Fibroblast of lung (primary cell): ENCODE measurements at regions not wholly inside any gene's neighbourhood (a gene's known extent, or its start where the extent isn't known, plus 50 kb on each side); places are given as distances from the start of the nearest gene placed in this dataset.

Source experiments
- DNase-seq, 2 donors: peaks; one replicate each; pipeline versions ENCODE4 v3.0.0 to v3.0.0-alpha.2; 2010; ENCODE audit warnings: low read depth in 2 of 2
- H2AFZ ChIP-seq: 2 replicates; pipeline ENCODE4 v1.5.1; 2012; ENCODE audit warnings: low read length, control low read depth, inconsistent platforms
- H3K27ac ChIP-seq: 2 replicates; pipeline ENCODE4 v1.5.1; 2011; ENCODE audit warnings: low read length, control low read depth; ENCODE audit not compliant: insufficient read depth
- H3K27me3 ChIP-seq: 2 replicates; pipeline ENCODE4 v1.5.1; 2011; ENCODE audit warnings: mild to moderate bottlenecking, low read length; ENCODE audit not compliant: control insufficient read depth, insufficient read depth
- H3K36me3 ChIP-seq: 2 replicates; pipeline ENCODE4 v1.5.1; 2011; ENCODE audit warnings: low read length; ENCODE audit not compliant: control insufficient read depth, insufficient read depth
- H3K4me1 ChIP-seq: 2 replicates; pipeline ENCODE4 v1.5.1; 2011; ENCODE audit warnings: low read length; ENCODE audit not compliant: control insufficient read depth, insufficient read depth; ENCODE audit errors: extremely low read depth
- H3K4me2 ChIP-seq: 2 replicates; pipeline ENCODE4 v1.5.1; 2011; ENCODE audit warnings: low read length, control low read depth; ENCODE audit not compliant: insufficient read depth; ENCODE audit errors: extremely low read depth
- H3K4me3 ChIP-seq, 4 experiments: fragments of 200-600 bp in 1 of 4; sonication (generic) in 1 of 4; replicated peaks in 1 of 4; 2 replicates each; pipeline ENCODE4 v1.5.1; 2011 to 2016; ENCODE audit warnings: low read length in 4 of 4, low read depth in 3 of 4, mild to moderate bottlenecking in 3 of 4, control low read depth in 2 of 4, inconsistent platforms in 1 of 4, mixed read lengths in 1 of 4; ENCODE audit not compliant: insufficient read depth in 1 of 4; ENCODE audit errors: control extremely low read depth in 1 of 4
- H3K79me2 ChIP-seq: 2 replicates; pipeline ENCODE4 v1.5.1; 2012; ENCODE audit warnings: mild to moderate bottlenecking, low read length, inconsistent platforms; ENCODE audit not compliant: control insufficient read depth, insufficient read depth
- H3K9ac ChIP-seq: 2 replicates; pipeline ENCODE4 v1.5.1; 2011; ENCODE audit warnings: mild to moderate bottlenecking, low read length, control low read depth; ENCODE audit not compliant: insufficient read depth
- H3K9me3 ChIP-seq: 2 replicates; pipeline ENCODE4 v1.5.1; 2012; ENCODE audit warnings: low read depth, low read length; ENCODE audit not compliant: control insufficient read depth, insufficient read depth
- H4K20me1 ChIP-seq: 2 replicates; pipeline ENCODE4 v1.5.1; 2011; ENCODE audit warnings: low read length; ENCODE audit not compliant: control insufficient read depth, insufficient read depth; ENCODE audit errors: extremely low read depth
- CTCF ChIP-seq, 2 donors: IDR thresholded peaks in 1 of 2; conservative IDR thresholded peaks in 1 of 2; 1 replicate in 1 of 2; 2 replicates in 1 of 2; pipeline ENCODE4 v1.5.1; 2011 to 2012; ENCODE audit warnings: low read length in 2 of 2, control low read depth in 1 of 2, inconsistent platforms in 1 of 2, low read depth in 1 of 2, mild to moderate bottlenecking in 1 of 2
- EZH2 ChIP-seq: IDR thresholded peaks from 2 replicates; pipeline ENCODE4 v1.5.1; 2012; ENCODE audit warnings: low read length, control low read depth, mild to moderate bottlenecking; ENCODE audit errors: missing control alignments

- Histone ChIP-seq H3K79me2 (no peaks in the 10 kb centered on the region), H3K4me3 (no peak overlapping the region), H3K9me3 (no peaks in the 10 kb centered on the region), H3K4me2 (no peak overlapping the region), H4K20me1 (no peaks in the 10 kb centered on the region), H3K36me3 (no peaks in the 10 kb centered on the region), H3K4me1 (no peaks in the 10 kb centered on the region), H3K27ac (peak overlapping the region; percentile 14), H3K27me3 (no peaks in the 10 kb centered on the region), H2AFZ (no peak overlapping the region), H3K9ac (no peak overlapping the region)
- no peak for TF ChIP-seq EZH2
- peak in 1 of 2 donors; percentile 74 for DNase-seq
Measured at GRCh38 chr10:2981361-2981801, 86.0 kb upstream of the PFKP start.

- DNase-seq, result peak; percentile 27 to 78
- Histone ChIP-seq H3K9ac (no peak overlapping the region), H3K4me2 (no peak overlapping the region), H2AFZ (no peak overlapping the region), H3K79me2 (no peaks in the 10 kb centered on the region), H3K27ac (peak overlapping the region; percentile 14), H3K4me3 (no peak overlapping the region), H3K36me3 (no peaks in the 10 kb centered on the region), H3K4me1 (no peaks in the 10 kb centered on the region), H4K20me1 (no peaks in the 10 kb centered on the region), H3K9me3 (no peaks in the 10 kb centered on the region), H3K27me3 (no peaks in the 10 kb centered on the region)
- TF ChIP-seq EZH2, result no peak
Measured at GRCh38 chr10:2980791-2981360, 86.5 kb upstream of the PFKP start.

- Histone ChIP-seq H3K4me1 (no peaks in the 10 kb centered on the region), H3K4me2 (no peak overlapping the region), H3K27me3 (no peaks in the 10 kb centered on the region), H3K27ac (no peak overlapping the region), H3K79me2 (no peaks in the 10 kb centered on the region), H3K4me3 (no peak overlapping the region), H2AFZ (no peak overlapping the region), H3K9me3 (no peaks in the 10 kb centered on the region), H3K36me3 (no peaks in the 10 kb centered on the region), H4K20me1 (no peaks in the 10 kb centered on the region), H3K9ac (no peak overlapping the region)
- DNase-seq, result peak in 1 of 2 donors; percentile 77
- no peak for TF ChIP-seq EZH2
- TF ChIP-seq CTCF (conservative IDR thresholded peaks at IDR 0.05 in 1 of 2, IDR thresholded peaks at IDR 0.05 in 1 of 2; ENCODE audit: low read depth in 1 of 2, low read length in 2 of 2), result no peak
Measured at GRCh38 chr10:2980116-2980515, 87.2 kb upstream of the PFKP start.

GRCh38 chr10:2979306-2979705 lies 88.0 kb upstream of the PFKP start:
- no peaks in the 10 kb centered on the region for H3K4me1 ChIP-seq
- H4K20me1 ChIP-seq, result no peaks in the 10 kb centered on the region
- H3K79me2 ChIP-seq, result no peaks in the 10 kb centered on the region
- no peak overlapping the region for H3K9ac ChIP-seq
- no peak overlapping the region for H2AFZ ChIP-seq
- DNase-seq, result peak; percentile 11 to 47
- no peaks in the 10 kb centered on the region for H3K9me3 ChIP-seq
- TF ChIP-seq CTCF (conservative IDR thresholded peaks at IDR 0.05 in 1 of 2, IDR thresholded peaks at IDR 0.05 in 1 of 2; ENCODE audit: low read depth in 1 of 2, low read length in 2 of 2), result no peak
- no peak for TF ChIP-seq EZH2
- no peak overlapping the region for H3K4me3 ChIP-seq
- no peaks in the 10 kb centered on the region for H3K27me3 ChIP-seq
- H3K4me2 ChIP-seq, result no peak overlapping the region
- no peak overlapping the region for H3K27ac ChIP-seq
- H3K36me3 ChIP-seq, result no peaks in the 10 kb centered on the region
